Fibroblast of skin of right biceps (primary cell): ENCODE measurements at regions not wholly inside any gene's neighbourhood (a gene's known extent, or its start where the extent isn't known, plus 50 kb on each side); places are given as distances from the start of the nearest gene placed in this dataset.
"Not testable (repeated sequence)": the region's sequence is repeated elsewhere in the genome, so short reads cannot be mapped to it uniquely, and the experiment has no call there.

Source experiments
- DNase-seq: peaks from one replicate; pipeline ENCODE4 v3.0.0-alpha.2; 2013

DNA sequence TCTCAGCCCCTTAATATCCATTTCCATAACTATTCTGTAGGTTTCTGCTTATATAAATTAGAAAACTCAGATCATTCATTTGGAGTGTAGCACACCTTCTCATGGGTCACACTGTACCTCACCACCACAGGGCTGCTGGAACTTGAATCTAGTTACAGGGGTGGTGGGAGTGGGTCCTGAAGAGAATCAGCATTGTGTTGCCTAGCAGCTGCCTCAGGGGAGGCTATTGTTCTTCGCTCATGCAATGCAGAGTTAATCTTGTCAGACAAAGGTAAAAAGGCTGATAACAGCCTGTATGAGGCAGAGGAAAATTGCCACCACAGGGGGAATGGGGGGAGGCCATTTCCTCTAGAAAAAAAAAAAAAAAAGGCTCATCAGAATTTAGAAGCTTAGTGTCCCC lies 496.0 kb upstream of the ADGRB3 start:
- DNase-seq: no peak

GRCh38 chr6:68134796-68135195 lies 500.3 kb upstream of the ADGRB3 start:
- peak; percentile 15 for DNase-seq

DNA sequence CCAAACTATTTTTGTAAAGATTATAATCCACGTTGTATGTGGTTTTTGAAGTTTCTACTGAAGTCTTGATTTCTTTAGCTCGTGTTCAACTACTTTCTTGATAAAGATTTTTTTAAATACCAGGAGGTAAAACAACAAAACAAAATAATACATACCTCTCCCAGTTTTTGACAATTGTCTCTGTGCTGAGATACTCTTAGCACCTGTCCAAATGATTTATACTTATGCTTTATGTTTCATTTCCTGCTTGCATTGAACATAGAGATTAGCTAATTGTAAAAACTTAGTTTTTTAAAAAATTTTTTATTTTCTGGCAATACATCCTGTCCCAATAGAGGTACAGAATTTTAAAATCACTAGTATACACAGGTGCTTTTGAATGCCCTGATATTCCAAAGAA lies 506.9 kb upstream of the ADGRB3 start:
- no peak for DNase-seq

GRCh38 chr6:68127074-68127473 lies 508.0 kb upstream of the ADGRB3 start:
- DNase-seq: no peak

DNA sequence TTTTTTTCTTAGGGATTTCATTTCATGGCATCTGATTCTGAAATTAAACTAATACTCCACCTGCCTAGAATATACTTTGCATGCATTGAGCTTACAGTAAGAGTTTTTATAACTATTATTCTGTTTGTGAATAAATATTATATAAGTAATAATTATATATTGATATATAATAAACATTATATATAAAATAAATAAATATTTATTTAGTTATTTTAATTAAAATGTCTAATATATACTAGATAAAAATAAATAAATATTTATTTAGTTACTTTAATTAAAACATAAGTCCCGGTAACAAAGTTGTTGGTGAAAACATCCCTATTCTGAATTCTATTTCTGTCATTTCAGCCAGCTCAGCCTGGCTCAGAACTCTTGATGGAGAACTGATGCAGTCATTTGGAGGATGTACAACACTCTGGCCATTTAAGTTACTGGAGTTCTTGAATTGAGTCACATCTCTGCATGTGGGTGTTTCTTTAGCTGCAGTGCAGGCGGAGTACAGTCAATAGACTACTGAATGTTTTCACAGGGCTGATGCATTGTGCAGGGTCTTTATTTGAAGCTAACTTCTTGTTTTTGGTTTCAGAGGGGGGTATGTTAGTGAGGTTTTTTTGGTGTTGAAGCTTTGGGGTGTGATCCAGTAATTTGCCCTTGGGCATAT lies 508.9 kb upstream of the ADGRB3 start:
- DNase-seq: no peak

DNA sequence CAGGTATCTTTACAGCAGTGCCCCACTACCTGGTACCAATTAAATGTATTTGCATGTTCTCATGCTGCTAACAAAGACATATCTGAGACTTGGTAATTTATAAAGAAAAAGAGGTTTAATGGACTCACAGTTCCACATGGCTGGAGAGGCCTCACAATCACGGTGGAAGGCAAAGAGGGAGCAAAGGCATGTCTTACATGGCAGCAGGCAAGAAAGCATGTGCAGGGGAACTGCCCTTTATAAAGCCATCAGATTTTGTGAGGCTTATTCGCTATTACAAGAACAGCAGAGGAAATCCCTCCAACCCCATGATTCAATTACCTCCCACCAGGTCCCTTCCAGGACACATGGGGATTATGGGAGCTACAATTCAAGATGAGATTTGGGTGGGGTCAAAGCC lies 512.1 kb upstream of the ADGRB3 start:
- not testable (repeated sequence) for DNase-seq

DNA sequence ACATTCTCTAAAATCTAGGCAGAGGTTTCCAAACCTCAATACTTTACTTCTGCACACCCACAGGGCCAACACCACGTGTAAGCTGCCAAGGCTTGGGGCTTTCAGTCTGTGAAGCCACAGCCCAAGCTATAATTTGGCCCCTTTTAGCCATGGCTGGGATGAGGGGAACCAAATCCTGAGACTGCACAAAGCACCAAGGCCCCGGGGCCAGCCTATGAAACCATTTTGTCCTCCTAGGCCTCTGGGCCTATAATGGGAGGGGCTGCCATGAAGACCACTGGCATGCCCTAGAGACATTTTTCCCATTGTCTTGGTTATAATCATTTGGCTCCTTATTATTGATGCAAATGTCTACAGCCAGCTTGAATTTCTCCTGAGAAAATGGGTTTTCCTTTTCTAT lies 513.0 kb upstream of the ADGRB3 start:
- DNase-seq: no peak

GRCh38 chr6:68120954-68121353 lies 514.1 kb upstream of the ADGRB3 start:
- DNase-seq: not testable (repeated sequence)

- DNase-seq: no peak
Observed at GRCh38 chr6:68114463-68115047, 520.5 kb upstream of the ADGRB3 start.

GRCh38 chr6:68108233-68108835 lies 526.7 kb upstream of the ADGRB3 start:
- peak; percentile 90 for DNase-seq

DNA sequence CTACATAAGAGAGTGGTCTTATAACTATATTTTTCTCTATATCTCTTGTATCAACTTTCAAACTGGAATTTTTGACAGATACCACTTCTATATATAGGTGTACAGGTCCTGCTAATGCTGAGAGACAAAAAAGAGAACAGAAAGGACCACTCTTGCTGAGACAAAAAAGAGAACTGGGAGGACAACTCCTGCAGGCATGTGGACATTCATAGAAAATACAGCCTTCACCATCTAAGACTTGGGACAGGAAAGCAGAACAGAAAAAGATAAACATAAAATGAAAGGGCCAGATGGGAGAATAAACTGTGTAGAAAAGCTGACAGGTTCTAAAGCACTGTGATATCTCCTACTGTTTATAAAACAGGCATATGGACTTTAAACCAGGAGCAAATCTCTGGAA lies 541.0 kb upstream of the ADGRB3 start:
- no peak for DNase-seq

- no peak for DNase-seq
Observed at GRCh38 chr6:68087399-68088133, 547.5 kb upstream of the ADGRB3 start.

GRCh38 chr6:68086199-68086598 lies 548.9 kb upstream of the ADGRB3 start:
- no peak for DNase-seq

GRCh38 chr6:68085599-68085998 lies 549.5 kb upstream of the ADGRB3 start:
- DNase-seq: not testable (repeated sequence)

GRCh38 chr6:68082086-68082485 lies 553.0 kb upstream of the ADGRB3 start:
- DNase-seq: no peak

GRCh38 chr6:68080074-68080473 lies 555.0 kb upstream of the ADGRB3 start:
- DNase-seq: no peak

DNA sequence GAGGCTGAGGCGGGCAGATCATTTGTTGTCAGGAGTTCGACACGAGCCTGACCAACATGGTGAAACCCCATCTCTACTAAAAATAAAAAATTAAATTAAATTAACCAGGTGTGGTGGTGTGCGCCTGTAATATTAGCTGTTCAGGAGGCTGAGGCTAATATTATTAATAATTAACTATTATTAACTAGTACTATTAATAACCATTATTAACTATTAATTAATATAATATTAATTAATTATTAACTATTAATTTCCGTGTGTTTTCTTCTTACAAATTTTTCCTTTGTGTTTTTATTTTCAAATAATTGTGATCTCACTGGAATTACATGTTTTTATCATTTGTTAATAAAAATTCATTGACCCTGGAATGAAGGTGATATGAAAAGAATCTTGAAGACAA lies 557.4 kb upstream of the ADGRB3 start:
- no peak for DNase-seq

GRCh38 chr6:68071740-68072139 lies 563.3 kb upstream of the ADGRB3 start:
- no peak for DNase-seq

DNA sequence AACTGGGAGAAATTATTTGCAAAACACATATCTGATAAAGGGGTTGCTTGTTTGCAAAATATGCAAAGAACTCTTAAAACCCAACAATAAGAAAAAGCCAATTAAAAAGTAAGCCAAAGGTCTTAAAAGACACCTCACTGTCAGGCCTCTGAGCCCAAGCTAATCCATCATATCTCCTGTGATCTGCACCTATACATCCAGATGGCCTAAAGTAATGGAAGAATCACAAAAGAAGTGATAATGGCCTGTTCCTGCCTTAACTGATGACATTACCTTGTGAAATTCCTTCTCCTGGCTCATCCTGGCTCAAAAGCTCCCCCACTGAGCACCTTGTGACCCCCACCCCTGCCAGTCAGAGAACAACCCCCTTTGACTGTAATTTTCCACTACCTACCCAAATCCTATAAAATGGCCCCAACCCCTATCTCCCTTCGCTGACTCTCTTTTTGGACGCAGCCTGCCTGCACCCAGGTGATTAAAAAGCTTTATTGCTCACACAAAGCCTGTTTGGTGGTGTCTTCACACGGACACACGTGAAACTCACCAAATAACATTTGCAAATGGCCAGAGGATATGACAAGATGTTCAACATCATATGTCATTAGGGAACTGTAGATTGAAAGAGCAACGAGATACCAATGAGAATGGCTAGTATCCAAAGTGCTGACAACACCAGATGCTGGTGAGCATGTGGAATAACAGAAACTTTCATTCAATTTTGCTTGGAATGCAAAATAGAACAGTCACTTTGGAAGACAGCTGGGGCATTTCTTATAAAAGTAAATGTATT lies 565.0 kb upstream of the ADGRB3 start:
- DNase-seq: no peak

DNA sequence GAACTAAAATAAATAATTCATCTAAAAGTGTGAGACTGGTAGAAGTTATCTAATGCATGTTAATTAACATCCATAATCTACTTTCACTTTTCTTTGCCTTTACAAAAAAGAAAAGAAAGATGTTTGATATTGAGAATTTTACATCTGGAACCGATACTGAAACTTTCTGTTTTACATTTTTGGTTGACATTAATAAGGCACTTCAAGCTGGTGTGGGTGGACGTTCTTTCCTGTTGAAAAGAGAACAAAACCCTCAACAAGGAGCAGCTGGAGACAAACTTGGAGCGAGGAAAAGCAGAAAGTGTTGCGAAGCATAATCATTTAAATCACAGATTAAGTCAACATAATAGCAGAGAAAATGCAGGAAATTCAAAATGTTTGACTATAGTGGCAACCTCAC lies 575.2 kb upstream of the ADGRB3 start:
- peak; percentile 9 for DNase-seq

GRCh38 chr6:68059261-68059660 lies 575.8 kb upstream of the ADGRB3 start:
- no peak for DNase-seq

- not testable (repeated sequence) for DNase-seq
Observed at GRCh38 chr6:68056596-68056995, 578.5 kb upstream of the ADGRB3 start.

- peak; percentile 57 for DNase-seq
Observed at GRCh38 chr6:68054756-68055155, 580.3 kb upstream of the ADGRB3 start.
